HEK293 (cell line): ENCODE measurements at regions not wholly inside any gene's neighbourhood (a gene's known extent, or its start where the extent isn't known, plus 50 kb on each side); places are given as distances from the start of the nearest gene placed in this dataset.
"Not testable (repeated sequence)": the region's sequence is repeated elsewhere in the genome, so short reads cannot be mapped to it uniquely, and the experiment has no call there.

ENCODE experiments used
- CTCF ChIA-PET: fragments of 350-600 bp; formaldehyde crosslinking; extraction: SDS; loops from one replicate; lab custom pipeline; 2021; ENCODE audit warnings: antibody characterized with exemption; lab: Yijun Ruan, JAX
- POLR2A ChIA-PET: fragments of 300-600 bp; formaldehyde crosslinking; extraction: SDS; loops from one replicate; lab custom pipeline; 2020; ENCODE audit warnings: antibody characterized with exemption, inconsistent platforms; lab: Yijun Ruan, JAX
- H3K27ac ChIP-seq: fragments of 200-500 bp; sonication (Bioruptor generic); 2 replicates; pipeline ENCODE4 v1.5.1; 2014; ENCODE audit warnings: low read depth, low read length, control low read depth, inconsistent platforms; ENCODE audit errors: extremely low read depth
- H3K36me3 ChIP-seq, 2 experiments: fragments of 200-500 bp in 1 of 2; sonication (Bioruptor generic) in 1 of 2; 1 replicate in 1 of 2; 2 replicates in 1 of 2; pipeline ENCODE4 v1.5.1; 2014 to 2017; ENCODE audit warnings: inconsistent platforms in 2 of 2, low read length in 2 of 2; ENCODE audit not compliant: control insufficient read depth in 2 of 2, insufficient read depth in 1 of 2
- H3K4me1 ChIP-seq: fragments of 200-500 bp; sonication (Bioruptor generic); 2 replicates; pipeline ENCODE4 v1.5.1; 2014; ENCODE audit warnings: mild to moderate bottlenecking, low read length, inconsistent platforms; ENCODE audit not compliant: control insufficient read depth, insufficient read depth
- H3K4me3 ChIP-seq: 2 replicates; pipeline ENCODE4 v1.5.1; 2011; ENCODE audit warnings: low read depth, mild to moderate bottlenecking, control low read depth, low read length, moderate library complexity
- H3K9me3 ChIP-seq: fragments of 200-500 bp; sonication (Bioruptor generic); 2 replicates; pipeline ENCODE4 v1.5.1; 2014; ENCODE audit warnings: low read depth, low read length, inconsistent platforms; ENCODE audit not compliant: control insufficient read depth, insufficient read depth
- SCRT1 ChIP-seq: fragments of 450-650 bp; formaldehyde crosslinking; IDR thresholded peaks from 2 replicates; pipeline ENCODE4 v1.5.1; 2016; ENCODE audit warnings: missing biosample characterization, missing genetic modification characterization, borderline replicate concordance
- SCRT2 ChIP-seq: fragments of 450-650 bp; formaldehyde crosslinking; IDR thresholded peaks from 2 replicates; pipeline ENCODE4 v1.5.1; 2016; ENCODE audit warnings: missing biosample characterization, missing genetic modification characterization
- ZNF18 ChIP-seq: fragments of 450-650 bp; formaldehyde crosslinking; IDR thresholded peaks from 2 replicates; pipeline ENCODE4 v1.5.1; 2016; ENCODE audit warnings: missing biosample characterization, missing genetic modification characterization
- ZNF280D ChIP-seq: fragments of 450-650 bp; formaldehyde crosslinking; IDR thresholded peaks from 2 replicates; pipeline ENCODE4 v1.5.1; 2016; ENCODE audit warnings: missing biosample characterization, missing genetic modification characterization
- ZNF341 ChIP-seq: fragments of 450-650 bp; formaldehyde crosslinking; IDR thresholded peaks from 2 replicates; pipeline ENCODE4; 2016; ENCODE audit warnings: low read depth, missing biosample characterization, missing genetic modification characterization
- ZNF449 ChIP-seq: fragments of 450-650 bp; formaldehyde crosslinking; IDR thresholded peaks from 2 replicates; pipeline ENCODE4 v1.5.1; 2017; ENCODE audit warnings: missing biosample characterization, mild to moderate bottlenecking, missing genetic modification characterization, moderate library complexity
- ZNF488 ChIP-seq: fragments of 450-650 bp; formaldehyde crosslinking; IDR thresholded peaks from 2 replicates; pipeline ENCODE4 v1.5.1; 2016; ENCODE audit warnings: missing biosample characterization, missing genetic modification characterization
- ZXDB ChIP-seq: fragments of 450-650 bp; formaldehyde crosslinking; IDR thresholded peaks from 2 replicates; pipeline ENCODE4 v1.5.1; 2016; ENCODE audit warnings: missing biosample characterization, missing genetic modification characterization

GRCh38 chr4:27121830-27122229 is 261.2 kb downstream of the STIM2 start (continued):
- TF ChIP-seq ZNF18 (tag by site-specific recombination): no peak
- TF ChIP-seq, all 188 proteins: peak for 0

GRCh38 chr4:27123123-27123768 is 262.6 kb downstream of the STIM2 start:
- TF ChIP-seq ZNF341 (tag by site-specific recombination): no peak
- no peak for TF ChIP-seq ZNF280D (tag by site-specific recombination)
- no peak for TF ChIP-seq ZNF488 (tag by site-specific recombination)
- no peak for TF ChIP-seq ZNF449 (tag by site-specific recombination)
- peak; percentile 53; the same call in 1 of the 2 replicates for TF ChIP-seq SCRT1 (tag by site-specific recombination)
- 0 out of 2 replicates have a peak, but pooled peaks have one; percentile 15 for TF ChIP-seq SCRT2 (tag by site-specific recombination)
- TF ChIP-seq, all 188 proteins: peak for 2
- ChIA-PET CTCF (no interaction called here), POLR2A (interaction anchor here (0.5 kb wide), 1 partner anchor 524 kb away, joined by 3 read pairs; no protein-coding TSS in a partner anchor)
- H3K9me3 ChIP-seq: no peaks in the 10 kb centered on the region
- H3K36me3 ChIP-seq: no peaks in the 10 kb centered on the region
- H3K4me1 ChIP-seq: no peaks in the 10 kb centered on the region
- no peak overlapping the region for H3K27ac ChIP-seq
- H3K4me3 ChIP-seq: no peak overlapping the region

GRCh38 chr4:27123769-27124124 is 263.1 kb downstream of the STIM2 start:
- no peaks in the 10 kb centered on the region for H3K9me3 ChIP-seq
- POLR2A ChIA-PET: interaction anchor here (0.7 kb wide), 1 partner anchor 23 kb away, joined by 3 read pairs; no protein-coding TSS in a partner anchor
- CTCF ChIA-PET: no interaction called here
- H3K36me3 ChIP-seq: no peaks in the 10 kb centered on the region
- H3K4me3 ChIP-seq: no peak overlapping the region
- H3K27ac ChIP-seq: no peak overlapping the region
- no peaks in the 10 kb centered on the region for H3K4me1 ChIP-seq
- TF ChIP-seq ZXDB (tag by site-specific recombination) (no peak), ZNF18 (tag by site-specific recombination) (no peak)

- H3K36me3 ChIP-seq, POLR2A ChIA-PET, H3K4me1 ChIP-seq, H3K27ac ChIP-seq, H3K4me3 ChIP-seq, H3K9me3 ChIP-seq, CTCF ChIA-PET: not testable (repeated sequence)
Measured at GRCh38 chr4:27126895-27127294, 266.3 kb downstream of the STIM2 start.
